PC-9 (cell line): ENCODE measurements at regions not wholly inside any gene's neighbourhood (a gene's known extent, or its start where the extent isn't known, plus 50 kb on each side); places are given as distances from the start of the nearest gene placed in this dataset.

ENCODE experiments used
- EZH2 ChIP-seq: fragments of 200-600 bp; sonication (generic); IDR thresholded peaks from 2 replicates; pipeline ENCODE4 v1.8.0; 2017; ENCODE audit warnings: antibody characterized with exemption, low read depth
- TF ChIP-seq, protein P1 (sequence below): fragments of 200-600 bp; sonication (generic); conservative IDR thresholded peaks from 2 replicates; pipeline ENCODE4 v1.6.1; 2017; ENCODE audit warnings: mixed run types, antibody characterized with exemption, mild to moderate bottlenecking, moderate library complexity

- TF ChIP-seq, protein P1, sequence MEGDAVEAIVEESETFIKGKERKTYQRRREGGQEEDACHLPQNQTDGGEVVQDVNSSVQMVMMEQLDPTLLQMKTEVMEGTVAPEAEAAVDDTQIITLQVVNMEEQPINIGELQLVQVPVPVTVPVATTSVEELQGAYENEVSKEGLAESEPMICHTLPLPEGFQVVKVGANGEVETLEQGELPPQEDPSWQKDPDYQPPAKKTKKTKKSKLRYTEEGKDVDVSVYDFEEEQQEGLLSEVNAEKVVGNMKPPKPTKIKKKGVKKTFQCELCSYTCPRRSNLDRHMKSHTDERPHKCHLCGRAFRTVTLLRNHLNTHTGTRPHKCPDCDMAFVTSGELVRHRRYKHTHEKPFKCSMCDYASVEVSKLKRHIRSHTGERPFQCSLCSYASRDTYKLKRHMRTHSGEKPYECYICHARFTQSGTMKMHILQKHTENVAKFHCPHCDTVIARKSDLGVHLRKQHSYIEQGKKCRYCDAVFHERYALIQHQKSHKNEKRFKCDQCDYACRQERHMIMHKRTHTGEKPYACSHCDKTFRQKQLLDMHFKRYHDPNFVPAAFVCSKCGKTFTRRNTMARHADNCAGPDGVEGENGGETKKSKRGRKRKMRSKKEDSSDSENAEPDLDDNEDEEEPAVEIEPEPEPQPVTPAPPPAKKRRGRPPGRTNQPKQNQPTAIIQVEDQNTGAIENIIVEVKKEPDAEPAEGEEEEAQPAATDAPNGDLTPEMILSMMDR, result no peak
- no peak for TF ChIP-seq EZH2
These were observed 868.1 kb upstream of the ID2 start for GRCh38 chr2:7813541-7814292.
